ENCODE measurements at regions not wholly inside any gene's neighbourhood (a gene's known extent, or its start where the extent isn't known, plus 50 kb on each side); places are given as distances from the start of the nearest gene placed in this dataset.

GRCh38 chr5:6307304-6307703 is 71.0 kb downstream of the MED10 start:
- TF ChIP-seq CTCF (IDR thresholded peaks at IDR 0.05; ENCODE audit: insufficient read depth, low read depth, low read length) (no peak), EZH2 (IDR thresholded peaks at IDR 0.05; ENCODE audit: insufficient read depth, low read length) (no peak)
